H1 (cell line): ENCODE measurements at regions not wholly inside any gene's neighbourhood (a gene's known extent, or its start where the extent isn't known, plus 50 kb on each side); places are given as distances from the start of the nearest gene placed in this dataset.

ENCODE experiments used
- CTCF ChIA-PET: fragments of 300-600 bp; sonication (Branson Sonifier 250); formaldehyde crosslinking; loops from one replicate; lab custom pipeline; 2021; ENCODE audit not compliant: partially characterized antibody; lab: Charles Lee
- POLR2A ChIA-PET: fragments of 300-600 bp; sonication (Branson Sonifier 250); formaldehyde crosslinking; loops from one replicate; lab custom pipeline; 2021; ENCODE audit warnings: inconsistent platforms; ENCODE audit not compliant: partially characterized antibody; lab: Charles Lee
- DNase-seq, 2 experiments: peaks; one replicate each; pipeline versions ENCODE4 v3.0.0 to v3.0.0-alpha.2; 2010 to 2022; ENCODE audit warnings: low spot score in 2 of 2, low read depth in 1 of 2, mixed read lengths in 1 of 2
- FAIRE-seq: peaks from 2 replicates; lab custom pipeline; 2011; peaks lifted over from hg19 to GRCh38; lab: Jason Lieb, UNC
- H2AFZ ChIP-seq: 2 replicates; pipeline ENCODE4 v1.8.1; 2012; ENCODE audit warnings: low read length, inconsistent platforms
- H2AK5ac ChIP-seq: 2 replicates; pipeline ENCODE4 v1.6.1; 2013; ENCODE audit warnings: low read depth, low read length
- H2BK120ac ChIP-seq: replicated peaks from 2 replicates; pipeline ENCODE3; 2013; ENCODE audit warnings: low read depth, low read length, inconsistent platforms
- H2BK12ac ChIP-seq: 2 replicates; pipeline ENCODE4 v1.6.1; 2013; ENCODE audit warnings: low read depth, low read length
- H2BK15ac ChIP-seq: 2 replicates; pipeline ENCODE4 v1.6.1; 2013; ENCODE audit warnings: low read length
- H2BK20ac ChIP-seq: 2 replicates; pipeline ENCODE4 v1.6.1; 2013; ENCODE audit warnings: low read length
- H2BK5ac ChIP-seq: 2 replicates; pipeline ENCODE4 v1.6.1; 2013; ENCODE audit warnings: low read depth, low read length
- H3K14ac ChIP-seq: 2 replicates; pipeline ENCODE4 v1.6.1; 2013; ENCODE audit warnings: inconsistent platforms; ENCODE audit not compliant: insufficient read length
- H3K18ac ChIP-seq: 2 replicates; pipeline ENCODE4 v1.6.1; 2013; ENCODE audit warnings: low read length; ENCODE audit errors: extremely low read depth
- H3K23ac ChIP-seq: 2 replicates; pipeline ENCODE4 v1.6.1; 2013; ENCODE audit warnings: inconsistent platforms; ENCODE audit not compliant: insufficient read length
- H3K23me2 ChIP-seq: 2 replicates; pipeline ENCODE4 v1.6.1; 2013; ENCODE audit warnings: low read depth, low read length
- H3K27ac ChIP-seq: 2 replicates; pipeline ENCODE4 v1.6.1; 2011; ENCODE audit warnings: low read depth, low read length, inconsistent platforms
- H3K27me3 ChIP-seq, 4 experiments: replicated peaks in 1 of 4; 1 replicate in 1 of 4; 2 replicates in 3 of 4; pipeline versions ENCODE4 v1.6.1 to v1.8.1; 2011 to 2013; ENCODE audit warnings: low read length in 3 of 4, mild to moderate bottlenecking in 3 of 4, inconsistent platforms in 2 of 4, mixed read lengths in 2 of 4, moderate library complexity in 1 of 4; ENCODE audit not compliant: control insufficient read depth in 3 of 4, insufficient read depth in 3 of 4; ENCODE audit errors: extremely low read depth in 1 of 4
- H3K36me3 ChIP-seq, 4 experiments: 2 replicates each; pipeline versions ENCODE4 v1.6.1 to v1.8.1; 2011 to 2013; ENCODE audit warnings: mild to moderate bottlenecking in 4 of 4, low read length in 3 of 4, moderate library complexity in 2 of 4, control low read depth in 1 of 4, inconsistent platforms in 1 of 4; ENCODE audit not compliant: insufficient read depth in 4 of 4, control insufficient read depth in 2 of 4
- H3K4ac ChIP-seq: replicated peaks from 2 replicates; pipeline ENCODE3; 2013; ENCODE audit warnings: low read length, low read depth, mixed read lengths, inconsistent platforms; ENCODE audit not compliant: insufficient read length
- H3K4me1 ChIP-seq, 4 experiments: replicated peaks in 1 of 4; 1 replicate in 1 of 4; 2 replicates in 3 of 4; pipeline versions ENCODE4 v1.6.1 to v1.8.1; 2011 to 2013; ENCODE audit warnings: low read length in 3 of 4, inconsistent platforms in 2 of 4, mixed read lengths in 1 of 4; ENCODE audit not compliant: insufficient read depth in 4 of 4, control insufficient read depth in 3 of 4
- H3K4me2 ChIP-seq, 2 experiments: 2 replicates each; pipeline versions ENCODE4 v1.6.1 to v1.8.1; 2011 to 2013; ENCODE audit warnings: low read depth in 2 of 2, low read length in 2 of 2, control low read depth in 1 of 2, inconsistent platforms in 1 of 2, mild to moderate bottlenecking in 1 of 2; ENCODE audit not compliant: insufficient read depth in 1 of 2
- H3K4me3 ChIP-seq, 4 experiments: fragments of 200-600, 300-600 bp in 1 of 4; sonication (generic), shearing (Covaris generic), sonication (Bioruptor Twin) in 1 of 4; 2 replicates each; pipeline versions ENCODE4 v1.5.1 to v1.8.1; 2011 to 2016; ENCODE audit warnings: low read length in 4 of 4, low read depth in 3 of 4, control low read depth in 2 of 4, inconsistent platforms in 2 of 4, mild to moderate bottlenecking in 2 of 4, mixed read lengths in 1 of 4, moderate library complexity in 1 of 4; ENCODE audit not compliant: insufficient read depth in 2 of 4; ENCODE audit errors: extremely low read depth in 1 of 4
- H3K56ac ChIP-seq: replicated peaks from 2 replicates; pipeline ENCODE3; 2013; ENCODE audit warnings: low read depth, mild to moderate bottlenecking, mixed read lengths, low read length, inconsistent platforms; ENCODE audit not compliant: insufficient read length
- H3K79me1 ChIP-seq: 2 replicates; pipeline ENCODE4 v1.6.1; 2013; ENCODE audit warnings: low read depth, low read length, control low read depth
- H3K79me2 ChIP-seq, 2 experiments: 2 replicates each; pipeline versions ENCODE4 v1.6.1 to v1.8.1; 2012 to 2013; ENCODE audit warnings: low read length in 2 of 2, mild to moderate bottlenecking in 2 of 2, inconsistent platforms in 1 of 2; ENCODE audit not compliant: insufficient read depth in 2 of 2, control insufficient read depth in 1 of 2
- H3K9ac ChIP-seq, 4 experiments: replicated peaks in 1 of 4; 1 replicate in 1 of 4; 2 replicates in 3 of 4; pipeline versions ENCODE4 v1.6.1 to v1.8.1; 2011 to 2013; ENCODE audit warnings: low read depth in 3 of 4, low read length in 3 of 4, control low read depth in 2 of 4, mild to moderate bottlenecking in 2 of 4, moderate library complexity in 2 of 4, inconsistent platforms in 1 of 4; ENCODE audit errors: extremely low read depth in 1 of 4
- H3K9me3 ChIP-seq, 2 experiments: 2 replicates each; pipeline versions ENCODE4 v1.6.1 to v1.8.1; 2012 to 2013; ENCODE audit warnings: mild to moderate bottlenecking in 2 of 2, moderate library complexity in 2 of 2, control low read depth in 1 of 2, inconsistent platforms in 1 of 2, low read depth in 1 of 2, low read length in 1 of 2, mixed read lengths in 1 of 2; ENCODE audit not compliant: insufficient read depth in 2 of 2
- H4K20me1 ChIP-seq, 2 experiments: replicated peaks in 1 of 2; 2 replicates each; pipeline versions ENCODE3 to v1.8.1; 2011 to 2013; ENCODE audit warnings: inconsistent platforms in 2 of 2, low read length in 2 of 2, mild to moderate bottlenecking in 1 of 2; ENCODE audit not compliant: insufficient read depth in 2 of 2, control insufficient read depth in 1 of 2
- H4K5ac ChIP-seq: 2 replicates; pipeline ENCODE4 v1.6.1; 2013; ENCODE audit warnings: low read length, low read depth, mixed read lengths, inconsistent platforms; ENCODE audit not compliant: insufficient read length
- H4K8ac ChIP-seq: 2 replicates; pipeline ENCODE4 v1.8.0; 2013; ENCODE audit warnings: mild to moderate bottlenecking, moderate library complexity, low read length, inconsistent platforms; ENCODE audit not compliant: insufficient read depth; ENCODE audit errors: extremely low read depth
- H4K91ac ChIP-seq: replicated peaks from 2 replicates; pipeline ENCODE3; 2013; ENCODE audit warnings: low read length, mixed read lengths, inconsistent platforms; ENCODE audit not compliant: insufficient read length
- FOSL1 ChIP-seq: IDR thresholded peaks from 2 replicates; pipeline ENCODE4 v1.6.1; 2011; ENCODE audit warnings: mild to moderate bottlenecking, low read depth, low read length, moderate library complexity; ENCODE audit not compliant: insufficient read depth
- RAD21 ChIP-seq, 2 experiments: IDR thresholded peaks in 1 of 2; conservative IDR thresholded peaks in 1 of 2; 2 replicates each; pipeline ENCODE4 v1.6.1; 2011; ENCODE audit warnings: low read depth in 2 of 2, low read length in 2 of 2, improper control_type of control experiment in 1 of 2, inconsistent platforms in 1 of 2, mild to moderate bottlenecking in 1 of 2, moderate library complexity in 1 of 2
- TAF7 ChIP-seq: optimal IDR thresholded peaks from 2 replicates; pipeline ENCODE3; 2011; ENCODE audit warnings: low read depth, mild to moderate bottlenecking, inconsistent platforms, low read length, moderate library complexity, borderline replicate concordance
- WGBS, 2 experiments: shearing (Covaris generic) in 1 of 2; methylation state at CpG; one replicate each; pipeline versions ENCODE4 v1.1.6 to v1.1.7; 2013 to 2015; ENCODE audit warnings: low lambda C conversion rate in 2 of 2, mixed read lengths in 2 of 2, inconsistent platforms in 1 of 2, low coverage in 1 of 2, missing lambda C conversion rate in 1 of 2; ENCODE audit not compliant: insufficient replicate concordance in 2 of 2, insufficient coverage in 1 of 2, insufficient read length in 1 of 2; ENCODE audit errors: extremely low coverage in 1 of 2, missing lambda C conversion rate in 1 of 2; 5-methylcytosine and 5-hydroxymethylcytosine counted together

DNA sequence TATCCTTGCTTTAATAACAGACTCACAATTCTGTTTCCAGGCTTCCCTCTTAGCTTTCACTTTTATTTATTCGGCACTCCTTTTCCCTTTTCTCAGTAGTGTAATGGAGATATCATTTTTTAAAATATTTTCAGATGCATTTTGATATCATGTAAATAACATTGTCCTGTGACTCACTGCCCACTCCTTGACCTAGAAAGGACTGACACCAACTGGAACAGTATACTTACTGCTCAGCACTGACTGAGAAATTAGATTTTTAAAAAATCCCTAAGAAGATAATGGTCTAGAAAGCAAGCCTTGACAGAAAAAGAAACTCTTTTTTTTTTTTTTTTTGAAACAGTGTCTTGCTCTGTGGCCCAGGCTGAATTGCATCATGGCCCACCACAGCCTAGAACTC is 118.0 kb upstream of the FSCB start:
- Histone ChIP-seq H3K79me1 (no peaks in the 10 kb centered on the region), H3K4me1 (no peaks in the 10 kb centered on the region), H3K14ac (no peak overlapping the region), H2BK120ac (no peak overlapping the region), H3K4me3 (no peak overlapping the region), H3K4ac (no peak overlapping the region), H3K36me3 (no peaks in the 10 kb centered on the region), H4K5ac (no peak overlapping the region), H3K23me2 (no peaks in the 10 kb centered on the region), H3K4me2 (no peak overlapping the region), H2BK5ac (no peak overlapping the region), H2BK12ac (no peak overlapping the region), H3K23ac (no peak overlapping the region), H3K27ac (no peak overlapping the region), H3K27me3 (no peaks in the 10 kb centered on the region), H4K8ac (no peak overlapping the region), H3K9ac (no peak overlapping the region), H3K18ac (no peak overlapping the region), H2BK20ac (no peak overlapping the region), H4K20me1 (no peaks in the 10 kb centered on the region), H3K79me2 (no peaks in the 10 kb centered on the region), H3K9me3 (no peaks in the 10 kb centered on the region), H2AFZ (no peak overlapping the region), H3K56ac (no peak overlapping the region), H2BK15ac (no peak overlapping the region), H4K91ac (no peak overlapping the region), H2AK5ac (no peak overlapping the region)
- TF ChIP-seq TAF7, result no peak
- TF ChIP-seq FOSL1, result no peak
- no peak for TF ChIP-seq RAD21 (IDR thresholded peaks at IDR 0.05 in 1 of 2, conservative IDR thresholded peaks at IDR 0.05 in 1 of 2; ENCODE audit: low read depth in 2 of 2, low read length in 2 of 2)
- no peak for FAIRE-seq
- no peak for DNase-seq
- ChIA-PET POLR2A (interaction anchor here (0.6 kb wide), 1 partner anchor 825 kb away, joined by 3 read pairs; no protein-coding TSS in a partner anchor), CTCF (interaction anchor here (0.8 kb wide), 1 partner anchor 46 kb away, joined by 3 read pairs; no protein-coding TSS in a partner anchor)
- WGBS, 2 experiments, result 82% methylated on average over 1 of the region's 1 CpG; no CpG with 5 or more reads in 1 of the 2 experiments
